Osteocyte (in vitro differentiated cells): ENCODE measurements at regions not wholly inside any gene's neighbourhood (a gene's known extent, or its start where the extent isn't known, plus 50 kb on each side); places are given as distances from the start of the nearest gene placed in this dataset.

Experiments
- DNase-seq: peaks from one replicate; pipeline ENCODE4 v3.0.0; 2021; ENCODE audit warnings: mixed read lengths; ENCODE audit not compliant: unreplicated experiment; ENCODE audit errors: extremely low spot score
- H3K27ac Mint-ChIP-seq: one replicate; pipeline ENCODE4 v1.8.0; 2021; ENCODE audit warnings: mild to moderate bottlenecking, mixed read lengths; ENCODE audit not compliant: unreplicated experiment
- H3K27me3 Mint-ChIP-seq: one replicate; pipeline ENCODE4 v1.8.0; 2021; ENCODE audit warnings: mixed read lengths; ENCODE audit not compliant: unreplicated experiment
- H3K36me3 Mint-ChIP-seq: one replicate; pipeline ENCODE4 v1.8.0; 2021; ENCODE audit warnings: mixed read lengths; ENCODE audit not compliant: unreplicated experiment
- H3K4me1 Mint-ChIP-seq: one replicate; pipeline ENCODE4 v1.8.0; 2021; ENCODE audit warnings: mixed read lengths; ENCODE audit not compliant: unreplicated experiment
- H3K4me3 Mint-ChIP-seq: one replicate; pipeline ENCODE4 v1.8.0; 2021; ENCODE audit warnings: mild to moderate bottlenecking, moderate library complexity, mixed read lengths; ENCODE audit not compliant: unreplicated experiment
- H3K9me3 Mint-ChIP-seq: one replicate; pipeline ENCODE4 v1.8.0; 2021; ENCODE audit warnings: mixed read lengths; ENCODE audit not compliant: unreplicated experiment
- CTCF ChIP-seq: fragments of 200-600 bp; sonication (generic); IDR thresholded peaks from 2 replicates; pipeline ENCODE4 v1.5.0; 2021; ENCODE audit warnings: antibody characterized with exemption, mild to moderate bottlenecking, moderate library complexity

DNA sequence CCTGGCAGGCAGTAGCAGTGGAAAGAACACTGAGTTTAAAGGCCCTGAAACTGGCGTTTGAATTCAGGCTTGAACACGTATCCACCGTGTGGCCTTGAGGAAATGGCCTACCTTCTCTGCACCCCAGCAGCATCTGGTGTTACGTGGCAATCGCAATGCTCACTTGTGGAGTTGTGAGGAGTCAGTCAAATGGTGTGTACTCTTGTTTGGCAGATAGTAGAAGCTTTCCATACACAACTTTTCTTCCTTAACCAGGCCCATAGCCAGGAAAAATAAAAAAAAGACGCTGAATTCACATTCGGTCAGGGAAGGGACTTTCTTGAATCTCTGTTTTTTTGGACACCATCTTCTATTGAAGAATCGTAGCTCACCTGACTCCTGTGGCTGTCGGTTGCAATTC lies 1101.5 kb upstream of the KLHL29 start:
- DNase-seq, result no peak
- no peaks in the 10 kb centered on the region for H3K4me1 Mint-ChIP-seq
- H3K27ac Mint-ChIP-seq, result no peak overlapping the region
- TF ChIP-seq CTCF, result no peak
- no peaks in the 10 kb centered on the region for H3K36me3 Mint-ChIP-seq
- no peaks in the 10 kb centered on the region for H3K27me3 Mint-ChIP-seq
- no peak overlapping the region for H3K4me3 Mint-ChIP-seq
- H3K9me3 Mint-ChIP-seq, result no peaks in the 10 kb centered on the region

GRCh38 chr2:22290302-22290701 lies 1094.7 kb upstream of the KLHL29 start:
- no peaks in the 10 kb centered on the region for H3K4me1 Mint-ChIP-seq
- no peak for TF ChIP-seq CTCF
- DNase-seq, result no peak

DNA sequence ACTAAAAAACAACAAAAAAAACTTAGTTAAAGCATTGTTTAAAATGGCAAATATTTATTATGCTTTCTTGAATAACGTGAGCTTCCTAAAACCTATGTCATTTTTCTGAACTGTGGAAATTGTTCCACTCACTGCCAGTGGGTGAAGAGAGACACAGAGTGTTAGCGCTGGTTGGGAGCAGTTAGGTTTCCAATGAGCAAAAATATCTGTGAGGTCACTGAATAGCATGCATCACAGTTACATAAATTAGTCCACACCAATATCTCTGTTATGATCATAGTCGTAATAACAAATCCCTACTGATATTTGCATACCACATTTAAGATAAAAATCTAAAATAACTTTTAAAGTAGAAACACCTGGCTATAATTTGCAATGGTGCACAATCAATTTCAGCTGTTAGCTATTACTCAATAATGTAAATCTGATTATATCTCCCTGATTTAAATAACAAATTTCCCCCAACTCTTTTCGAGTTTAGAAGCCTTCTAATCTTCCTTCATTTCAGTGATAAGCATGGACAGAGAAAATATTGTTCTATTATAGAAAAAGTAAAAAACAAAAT lies 1094.0 kb upstream of the KLHL29 start:
- Mint-ChIP-seq H3K4me1 (no peaks in the 10 kb centered on the region), H3K9me3 (peaks cover 7% of the 10 kb centered on the region), H3K27me3 (no peaks in the 10 kb centered on the region), H3K27ac (no peak overlapping the region), H3K36me3 (no peaks in the 10 kb centered on the region), H3K4me3 (no peak overlapping the region)
- DNase-seq, result no peak
- no peak for TF ChIP-seq CTCF

More at GRCh38 chr2:22290302-22290701, 1094.7 kb upstream of the KLHL29 start:
- H3K9me3 Mint-ChIP-seq, result peaks cover 7% of the 10 kb centered on the region
- no peaks in the 10 kb centered on the region for H3K36me3 Mint-ChIP-seq
- H3K27ac Mint-ChIP-seq, result no peak overlapping the region
- H3K27me3 Mint-ChIP-seq, result no peaks in the 10 kb centered on the region
- H3K4me3 Mint-ChIP-seq, result no peak overlapping the region

- no peaks in the 10 kb centered on the region for H3K4me1 Mint-ChIP-seq
- no peak for TF ChIP-seq CTCF
These were observed 1083.8 kb upstream of the KLHL29 start for GRCh38 chr2:22301228-22301627.

GRCh38 chr2:22326250-22326649 lies 1058.7 kb upstream of the KLHL29 start:
- TF ChIP-seq CTCF, result no peak
- no peak for DNase-seq

More at GRCh38 chr2:22301228-22301627, 1083.8 kb upstream of the KLHL29 start:
- Mint-ChIP-seq H3K27ac (no peak overlapping the region), H3K9me3 (peaks cover 6% of the 10 kb centered on the region), H3K36me3 (no peaks in the 10 kb centered on the region), H3K27me3 (no peaks in the 10 kb centered on the region), H3K4me3 (no peak overlapping the region)
- no peak for DNase-seq

More at GRCh38 chr2:22326250-22326649, 1058.7 kb upstream of the KLHL29 start:
- Mint-ChIP-seq H3K27ac (no peak overlapping the region), H3K4me3 (no peak overlapping the region), H3K4me1 (no peaks in the 10 kb centered on the region), H3K9me3 (peaks cover 41% of the 10 kb centered on the region), H3K27me3 (no peaks in the 10 kb centered on the region), H3K36me3 (peaks cover 2% of the 10 kb centered on the region)
